ENCODE measurements at regions not wholly inside any gene's neighbourhood (a gene's known extent, or its start where the extent isn't known, plus 50 kb on each side); places are given as distances from the start of the nearest gene placed in this dataset.

DNA sequence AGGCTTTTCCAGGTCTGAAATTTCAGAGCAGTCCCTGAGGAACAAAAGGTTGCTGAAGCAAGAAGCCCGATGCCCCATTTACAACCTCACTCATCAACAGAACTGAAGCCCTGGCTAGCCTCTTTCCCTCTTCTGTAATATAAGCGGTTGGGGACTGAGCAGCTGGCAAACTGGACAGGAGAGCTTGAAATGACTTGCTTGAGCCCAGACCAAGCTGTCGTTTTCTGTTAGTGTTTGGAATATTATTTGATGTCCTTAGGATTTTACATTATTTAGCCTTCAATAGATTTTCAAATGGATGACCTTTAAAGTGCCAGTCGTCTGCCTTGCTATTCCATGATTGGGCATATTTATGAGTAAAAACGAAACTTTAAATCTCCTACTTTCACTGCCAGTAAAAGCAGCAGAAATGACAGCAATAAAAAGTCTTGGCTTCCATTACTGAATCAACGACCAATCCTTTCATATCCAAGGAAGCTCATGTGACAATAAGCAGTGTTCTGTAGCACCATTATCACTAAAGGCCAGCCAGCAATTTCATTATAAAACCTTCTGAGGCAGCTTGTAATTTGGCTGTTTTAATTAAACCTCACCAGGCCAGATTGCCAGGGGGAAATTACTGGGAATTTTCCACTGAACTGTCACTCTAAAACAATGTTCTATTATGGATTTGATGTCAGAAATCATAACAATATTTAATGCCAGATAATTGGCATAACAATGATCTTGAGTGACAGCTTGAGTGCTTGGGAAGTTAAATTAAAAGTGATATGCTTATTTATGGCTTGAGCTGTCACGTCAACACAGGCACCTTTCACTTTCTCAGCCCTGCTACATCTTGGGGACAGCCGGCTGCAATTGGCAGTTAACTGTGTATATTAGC is 85.9 kb downstream of the LSMEM1 start:
- ChIA-PET CTCF (ENCODE audit: low intra/inter-chr PET ratio) (no interaction called here), POLR2A (interaction anchor here (0.7 to 0.8 kb wide), 2 partner anchors 9 to 104 kb away, joined by 3 to 4 read pairs; no protein-coding TSS in a partner anchor)
- H3K79me2 ChIP-seq (ENCODE audit: control insufficient read depth, insufficient read depth, low read length): no peaks in the 10 kb centered on the region
- TF ChIP-seq HLTF (IDR thresholded peaks at IDR 0.05): no peak
- TF ChIP-seq MEIS2 (IDR thresholded peaks at IDR 0.05; ENCODE audit: partially characterized antibody): peak; percentile 54
- TF ChIP-seq, protein P1, sequence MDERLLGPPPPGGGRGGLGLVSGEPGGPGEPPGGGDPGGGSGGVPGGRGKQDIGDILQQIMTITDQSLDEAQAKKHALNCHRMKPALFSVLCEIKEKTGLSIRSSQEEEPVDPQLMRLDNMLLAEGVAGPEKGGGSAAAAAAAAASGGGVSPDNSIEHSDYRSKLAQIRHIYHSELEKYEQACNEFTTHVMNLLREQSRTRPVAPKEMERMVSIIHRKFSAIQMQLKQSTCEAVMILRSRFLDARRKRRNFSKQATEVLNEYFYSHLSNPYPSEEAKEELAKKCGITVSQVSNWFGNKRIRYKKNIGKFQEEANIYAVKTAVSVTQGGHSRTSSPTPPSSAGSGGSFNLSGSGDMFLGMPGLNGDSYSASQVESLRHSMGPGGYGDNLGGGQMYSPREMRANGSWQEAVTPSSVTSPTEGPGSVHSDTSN (CRISPR knock-in tag; IDR thresholded peaks at IDR 0.05; ENCODE audit: low read depth): no peak
- TF ChIP-seq, protein P1 (tag; conservative IDR thresholded peaks at IDR 0.05; ENCODE audit: low read depth): peak; percentile 36; the same call in 1 of the 2 replicates
- no peak for TF ChIP-seq BCOR (IDR thresholded peaks at IDR 0.05)
- TF ChIP-seq, protein P2, sequence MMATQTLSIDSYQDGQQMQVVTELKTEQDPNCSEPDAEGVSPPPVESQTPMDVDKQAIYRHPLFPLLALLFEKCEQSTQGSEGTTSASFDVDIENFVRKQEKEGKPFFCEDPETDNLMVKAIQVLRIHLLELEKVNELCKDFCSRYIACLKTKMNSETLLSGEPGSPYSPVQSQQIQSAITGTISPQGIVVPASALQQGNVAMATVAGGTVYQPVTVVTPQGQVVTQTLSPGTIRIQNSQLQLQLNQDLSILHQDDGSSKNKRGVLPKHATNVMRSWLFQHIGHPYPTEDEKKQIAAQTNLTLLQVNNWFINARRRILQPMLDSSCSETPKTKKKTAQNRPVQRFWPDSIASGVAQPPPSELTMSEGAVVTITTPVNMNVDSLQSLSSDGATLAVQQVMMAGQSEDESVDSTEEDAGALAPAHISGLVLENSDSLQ (IDR thresholded peaks at IDR 0.05): peak; percentile 86
- peaks cover 1 to 2% of the 10 kb centered on the region in 2 experiments; a peak in 2 of 5 replicates for H3K4me1 ChIP-seq (replicated peaks in 1 of 2; ENCODE audit: control insufficient read depth in 2 of 2, insufficient read depth in 2 of 2, low read length in 2 of 2)
- DNase-seq (ENCODE audit: extremely low read depth in 1 of 4, low spot score in 3 of 4) (no peak), FAIRE-seq (peak; percentile 29), ATAC-seq (no peak)
- WGBS (ENCODE audit: insufficient coverage, low coverage, missing lambda C conversion rate): 9% methylated on average over 8 of the region's 8 CpGs
- no peak overlapping the region for H3K4me2 ChIP-seq (ENCODE audit: insufficient read depth, low read length)
- no peak overlapping the region for H3K27ac ChIP-seq (ENCODE audit: extremely low read depth, low read depth, low read length)
- H3K9me1 ChIP-seq (ENCODE audit: control insufficient read depth, insufficient read depth, low read length): no peaks in the 10 kb centered on the region
- H3K27me3 ChIP-seq (ENCODE audit: control insufficient read depth in 2 of 2, insufficient read depth in 2 of 2, low read length in 2 of 2): no peaks in the 10 kb centered on the region
- H4K20me1 ChIP-seq (replicated peaks; ENCODE audit: control insufficient read depth, insufficient read depth, low read length): no peaks in the 10 kb centered on the region
- H3K9me3 ChIP-seq (replicated peaks; ENCODE audit: control insufficient read depth, insufficient read depth, low read depth, low read length): no peaks in the 10 kb centered on the region
- H3K36me3 ChIP-seq (ENCODE audit: control insufficient read depth, insufficient read depth, low read length): no peaks in the 10 kb centered on the region
- peak overlapping the region; percentile 67 for H2AFZ ChIP-seq (ENCODE audit: low read depth, low read length)
- H3K9ac ChIP-seq (ENCODE audit: insufficient read depth in 1 of 2, low read depth in 2 of 2, low read length in 2 of 2): no peak overlapping the region
- BruUV-seq (replicated peaks): no TSS peak
- in situ Hi-C loops (cut with MboI) (no loop called here), intact Hi-C loops (cut with micrococcal nuclease) (no loop called here)
- H3K4me3 ChIP-seq: no peak overlapping the region
